Keratinocyte (primary cell): ENCODE measurements at regions not wholly inside any gene's neighbourhood (a gene's known extent, or its start where the extent isn't known, plus 50 kb on each side); places are given as distances from the start of the nearest gene placed in this dataset.

ENCODE experiments used
- DNase-seq: peaks from one replicate; pipeline ENCODE4 v3.0.0-alpha.2; 2011; ENCODE audit warnings: low read depth, missing footprints, low spot score
- FAIRE-seq: peaks from 2 replicates; lab custom pipeline; 2011; peaks lifted over from hg19 to GRCh38; lab: Jason Lieb, UNC
- H2AFZ ChIP-seq: 2 replicates; pipeline ENCODE4 v1.6.0; 2012; ENCODE audit warnings: low read length, control low read depth, inconsistent platforms; ENCODE audit not compliant: control insufficient read depth
- H3K27ac ChIP-seq: 2 replicates; pipeline ENCODE4 v1.5.1; 2011; ENCODE audit warnings: low read length; ENCODE audit not compliant: control insufficient read depth, insufficient read depth
- H3K27me3 ChIP-seq: 3 replicates; pipeline ENCODE4 v1.6.0; 2011; ENCODE audit warnings: low read length; ENCODE audit not compliant: control insufficient read depth, insufficient read depth; ENCODE audit errors: extremely low read depth
- H3K36me3 ChIP-seq, 2 experiments: 2 replicates in 1 of 2; 3 replicates in 1 of 2; pipeline ENCODE4 v1.5.1; 2011; ENCODE audit warnings: low read length in 2 of 2, mild to moderate bottlenecking in 1 of 2; ENCODE audit not compliant: control insufficient read depth in 2 of 2, insufficient read depth in 2 of 2; ENCODE audit errors: extremely low read depth in 1 of 2
- H3K4me1 ChIP-seq: 3 replicates; pipeline ENCODE4 v1.5.1; 2011; ENCODE audit warnings: low read length; ENCODE audit not compliant: control insufficient read depth, insufficient read depth; ENCODE audit errors: extremely low read depth
- H3K4me2 ChIP-seq: 3 replicates; pipeline ENCODE4 v1.6.0; 2011; ENCODE audit warnings: low read depth, low read length; ENCODE audit not compliant: control insufficient read depth, insufficient read depth; ENCODE audit errors: extremely low read depth
- H3K4me3 ChIP-seq, 3 experiments: fragments of 200-600 bp in 1 of 3; sonication (generic) in 1 of 3; 2 replicates in 2 of 3; 3 replicates in 1 of 3; pipeline ENCODE4 v1.5.1; 2011 to 2016; ENCODE audit warnings: low read length in 3 of 3, mild to moderate bottlenecking in 3 of 3, control low read depth in 2 of 3, inconsistent platforms in 1 of 3, low read depth in 1 of 3, mixed read lengths in 1 of 3, mixed run types in 1 of 3, moderate library complexity in 1 of 3; ENCODE audit not compliant: control insufficient read depth in 2 of 3, insufficient read depth in 2 of 3; ENCODE audit errors: extremely low read depth in 1 of 3
- H3K79me2 ChIP-seq: 2 replicates; pipeline ENCODE4 v1.6.0; 2012; ENCODE audit warnings: low read length; ENCODE audit not compliant: control insufficient read depth, insufficient read depth
- H3K9ac ChIP-seq: 3 replicates; pipeline ENCODE4 v1.6.0; 2011; ENCODE audit warnings: low read length; ENCODE audit not compliant: control insufficient read depth, insufficient read depth; ENCODE audit errors: extremely low read depth
- H3K9me1 ChIP-seq: 3 replicates; pipeline ENCODE4 v1.6.0; 2011; ENCODE audit warnings: low read length; ENCODE audit not compliant: control insufficient read depth, insufficient read depth; ENCODE audit errors: extremely low read depth
- H3K9me3 ChIP-seq: 2 replicates; pipeline ENCODE4 v1.5.1; 2012; ENCODE audit warnings: low read depth, low read length; ENCODE audit not compliant: control insufficient read depth
- H4K20me1 ChIP-seq: 3 replicates; pipeline ENCODE4 v1.6.0; 2011; ENCODE audit warnings: low read length; ENCODE audit not compliant: control insufficient read depth, insufficient read depth; ENCODE audit errors: extremely low read depth
- EZH2 ChIP-seq: IDR thresholded peaks from one replicate; pipeline ENCODE4 v1.6.1; 2012; ENCODE audit warnings: inconsistent platforms, mild to moderate bottlenecking, low read length, moderate library complexity
- dilution Hi-C: fragments of 300-500 bp; cut with MboI; formaldehyde crosslinking; loops from one replicate; pipeline ENCODE4 v1.7.0; 2020; ENCODE audit warnings: low sequenced_read_pairs; ENCODE audit not compliant: extremely low pct_ligation_motif_present
- TF ChIP-seq, protein P1 (sequence below), 3 experiments: IDR thresholded peaks in 1 of 3; conservative IDR thresholded peaks in 1 of 3; optimal IDR thresholded peaks in 1 of 3; 2 replicates in 2 of 3; 3 replicates in 1 of 3; pipeline versions ENCODE3 to v1.5.1; 2011; ENCODE audit warnings: low read length in 3 of 3, mild to moderate bottlenecking in 3 of 3, moderate library complexity in 2 of 3, control low read depth in 1 of 3, inconsistent platforms in 1 of 3; ENCODE audit not compliant: insufficient read depth in 2 of 3; ENCODE audit errors: extremely low read depth in 1 of 3

DNA sequence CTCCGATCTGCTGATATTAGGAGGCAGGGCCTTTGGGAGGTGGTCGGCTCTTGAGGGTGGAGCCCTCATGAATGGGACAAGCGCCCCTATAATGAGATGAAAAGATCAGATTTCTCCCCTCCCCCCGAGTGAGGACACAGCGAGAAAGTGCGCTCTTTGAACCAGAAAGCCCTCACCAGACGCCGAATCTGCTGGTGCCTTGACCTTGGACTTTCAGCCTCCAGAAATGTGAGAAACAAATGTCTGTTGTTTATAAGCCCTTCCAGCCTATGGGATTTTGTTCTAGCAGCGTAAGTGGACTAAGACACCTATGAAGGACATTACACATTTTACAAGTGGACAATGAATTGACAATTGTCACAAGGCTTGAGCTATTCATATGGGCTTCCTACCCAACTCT lies 80.2 kb downstream of the RIPK4 start:
- no peak overlapping the region for H2AFZ ChIP-seq
- dilution Hi-C loops: no loop called here
- peaks cover 4% of the 10 kb centered on the region for H3K27me3 ChIP-seq
- DNase-seq (no peak), FAIRE-seq (peak; percentile 76)
- no peaks in the 10 kb centered on the region for H4K20me1 ChIP-seq
- no peak for TF ChIP-seq EZH2
- TF ChIP-seq, protein P1, sequence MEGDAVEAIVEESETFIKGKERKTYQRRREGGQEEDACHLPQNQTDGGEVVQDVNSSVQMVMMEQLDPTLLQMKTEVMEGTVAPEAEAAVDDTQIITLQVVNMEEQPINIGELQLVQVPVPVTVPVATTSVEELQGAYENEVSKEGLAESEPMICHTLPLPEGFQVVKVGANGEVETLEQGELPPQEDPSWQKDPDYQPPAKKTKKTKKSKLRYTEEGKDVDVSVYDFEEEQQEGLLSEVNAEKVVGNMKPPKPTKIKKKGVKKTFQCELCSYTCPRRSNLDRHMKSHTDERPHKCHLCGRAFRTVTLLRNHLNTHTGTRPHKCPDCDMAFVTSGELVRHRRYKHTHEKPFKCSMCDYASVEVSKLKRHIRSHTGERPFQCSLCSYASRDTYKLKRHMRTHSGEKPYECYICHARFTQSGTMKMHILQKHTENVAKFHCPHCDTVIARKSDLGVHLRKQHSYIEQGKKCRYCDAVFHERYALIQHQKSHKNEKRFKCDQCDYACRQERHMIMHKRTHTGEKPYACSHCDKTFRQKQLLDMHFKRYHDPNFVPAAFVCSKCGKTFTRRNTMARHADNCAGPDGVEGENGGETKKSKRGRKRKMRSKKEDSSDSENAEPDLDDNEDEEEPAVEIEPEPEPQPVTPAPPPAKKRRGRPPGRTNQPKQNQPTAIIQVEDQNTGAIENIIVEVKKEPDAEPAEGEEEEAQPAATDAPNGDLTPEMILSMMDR (optimal IDR thresholded peaks at IDR 0.05 in 1 of 3, IDR thresholded peaks at IDR 0.05 in 1 of 3, conservative IDR thresholded peaks at IDR 0.05 in 1 of 3; ENCODE audit: extremely low read depth in 1 of 3, insufficient read depth in 2 of 3, low read length in 3 of 3): no peak
- H3K27ac ChIP-seq: no peak overlapping the region
- H3K36me3 ChIP-seq: no peaks in the 10 kb centered on the region
- no peaks in the 10 kb centered on the region for H3K79me2 ChIP-seq
- no peak overlapping the region for H3K9ac ChIP-seq
- peaks cover 54% of the 10 kb centered on the region for H3K4me1 ChIP-seq
- no peak overlapping the region for H3K4me2 ChIP-seq
- no peaks in the 10 kb centered on the region for H3K9me1 ChIP-seq
- no peak overlapping the region for H3K4me3 ChIP-seq
- no peaks in the 10 kb centered on the region for H3K9me3 ChIP-seq

DNA sequence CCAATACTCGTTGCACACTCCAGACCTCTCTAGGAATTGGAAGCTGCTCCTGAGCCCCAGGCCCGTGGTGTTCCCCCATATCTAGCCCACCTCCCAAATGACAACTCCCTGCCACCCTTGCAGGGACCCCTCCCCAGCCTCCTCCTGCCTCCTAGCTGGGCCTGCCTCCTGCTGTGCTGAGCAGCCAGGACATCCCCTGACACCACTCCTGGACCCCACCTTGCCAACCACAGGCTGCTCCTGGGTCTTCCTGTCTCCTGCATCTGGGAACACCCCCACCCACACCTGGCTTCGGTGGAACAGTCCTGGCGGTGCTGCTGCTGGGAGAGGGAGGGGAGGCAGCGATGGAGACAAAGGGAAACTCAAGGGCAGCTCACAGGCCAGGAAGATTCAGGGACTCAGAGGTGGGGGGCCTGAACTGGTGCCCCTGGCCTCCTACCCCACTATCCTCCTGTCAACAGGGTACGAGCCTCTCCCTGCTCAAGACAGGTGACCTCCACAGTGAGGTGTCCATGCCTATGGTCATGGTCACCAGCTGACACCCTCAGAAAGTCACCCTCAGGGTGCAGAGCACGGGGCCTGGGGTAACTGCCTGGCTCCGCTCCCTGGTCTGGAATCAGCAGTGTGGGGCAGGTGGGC lies 81.2 kb downstream of the RIPK4 start:
- Histone ChIP-seq H3K9me1 (no peaks in the 10 kb centered on the region), H3K27me3 (no peaks in the 10 kb centered on the region), H3K79me2 (no peaks in the 10 kb centered on the region), H3K4me2 (peak overlapping the region; percentile 89), H3K4me3 (no peak overlapping the region), H3K9me3 (no peaks in the 10 kb centered on the region), H3K27ac (peak overlapping the region; percentile 90), H4K20me1 (no peaks in the 10 kb centered on the region), H3K9ac (peak overlapping the region; percentile 72), H2AFZ (no peak overlapping the region), H3K36me3 (no peaks in the 10 kb centered on the region), H3K4me1 (peaks cover 60% of the 10 kb centered on the region)
- TF ChIP-seq EZH2: no peak
- TF ChIP-seq, protein P1 (optimal IDR thresholded peaks at IDR 0.05 in 1 of 3, IDR thresholded peaks at IDR 0.05 in 1 of 3, conservative IDR thresholded peaks at IDR 0.05 in 1 of 3; ENCODE audit: extremely low read depth in 1 of 3, insufficient read depth in 2 of 3, low read length in 3 of 3): no peak
- FAIRE-seq: no peak
- dilution Hi-C loops: no loop called here
- DNase-seq: no peak
